ENCODE measurements at regions not wholly inside any gene's neighbourhood (a gene's known extent, or its start where the extent isn't known, plus 50 kb on each side); places are given as distances from the start of the nearest gene placed in this dataset.
A peak's percentile ranks its signal among the peaks of the same experiment; 100 is the strongest.

- H3K4me1 Mint-ChIP-seq (ENCODE audit: low read depth) = peaks cover 42% of the 10 kb centered on the region
- POLR2A ChIA-PET = no interaction called here
These were observed 145.0 kb upstream of the HDAC4 start for GRCh38 chr2:239545741-239546392.

DNA sequence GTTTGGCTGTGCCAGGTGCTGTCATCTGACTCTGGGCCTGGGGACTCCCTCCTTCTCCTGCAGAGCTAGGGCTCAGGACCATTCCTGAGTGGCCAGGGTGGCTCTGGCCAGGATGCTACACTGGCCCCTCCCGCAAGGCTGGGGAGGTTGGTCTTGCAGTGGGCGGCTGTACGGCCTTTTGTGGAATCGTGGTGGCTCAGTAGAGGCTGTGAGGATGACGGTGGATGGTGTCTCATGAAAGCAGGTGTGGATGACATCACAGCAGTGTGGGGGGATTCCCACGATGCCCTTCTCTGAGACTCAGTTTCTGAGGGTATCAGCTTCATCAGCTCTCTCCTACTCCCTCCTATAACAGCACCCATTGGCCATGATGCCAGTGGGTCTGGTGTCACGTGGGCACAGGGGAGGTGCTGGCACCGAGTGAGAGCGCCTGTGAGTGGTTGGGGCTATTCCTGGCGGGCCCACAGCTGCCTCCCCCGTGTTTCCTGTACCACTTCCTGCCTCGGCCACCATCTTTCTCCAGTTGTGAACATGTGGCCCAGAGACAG is 144.2 kb upstream of the HDAC4 start:
- peaks cover 11% of the 10 kb centered on the region for H3K9me3 Mint-ChIP-seq (ENCODE audit: insufficient read depth)
- peaks cover 19% of the 10 kb centered on the region for H3K27me3 Mint-ChIP-seq (ENCODE audit: low read depth)
- ATAC-seq (peak; percentile 46), DNase-seq (peak; percentile 68)
- ChIA-PET CTCF (no interaction called here), POLR2A (no interaction called here)
- H3K27ac Mint-ChIP-seq = peak overlapping the region; percentile 69
- peaks cover 42% of the 10 kb centered on the region for H3K4me1 Mint-ChIP-seq (ENCODE audit: low read depth)
- H3K4me3 Mint-ChIP-seq = no peak overlapping the region
- peaks cover 10% of the 10 kb centered on the region for H3K36me3 Mint-ChIP-seq (ENCODE audit: low read depth)

More at GRCh38 chr2:239545741-239546392, 145.0 kb upstream of the HDAC4 start:
- H3K27ac Mint-ChIP-seq = peak overlapping the region; percentile 69
- H3K4me3 Mint-ChIP-seq = no peak overlapping the region
- H3K36me3 Mint-ChIP-seq (ENCODE audit: low read depth) = peaks cover 10% of the 10 kb centered on the region
- ATAC-seq (no peak), DNase-seq (no peak)
- H3K9me3 Mint-ChIP-seq (ENCODE audit: insufficient read depth) = peaks cover 11% of the 10 kb centered on the region
- peaks cover 19% of the 10 kb centered on the region for H3K27me3 Mint-ChIP-seq (ENCODE audit: low read depth)
- CTCF ChIA-PET = no interaction called here

- peaks cover 15% of the 10 kb centered on the region for H3K27me3 Mint-ChIP-seq (ENCODE audit: low read depth)
- ChIA-PET CTCF (no interaction called here), POLR2A (no interaction called here)
- DNase-seq (no peak), ATAC-seq (no peak)
- peaks cover 38% of the 10 kb centered on the region for H3K4me1 Mint-ChIP-seq (ENCODE audit: low read depth)
- H3K36me3 Mint-ChIP-seq (ENCODE audit: low read depth) = peaks cover 10% of the 10 kb centered on the region
- H3K27ac Mint-ChIP-seq = peak overlapping the region; percentile 69
- no peak overlapping the region for H3K4me3 Mint-ChIP-seq
- peaks cover 11% of the 10 kb centered on the region for H3K9me3 Mint-ChIP-seq (ENCODE audit: insufficient read depth)
These were observed 143.5 kb upstream of the HDAC4 start for GRCh38 chr2:239544143-239544917.

DNA sequence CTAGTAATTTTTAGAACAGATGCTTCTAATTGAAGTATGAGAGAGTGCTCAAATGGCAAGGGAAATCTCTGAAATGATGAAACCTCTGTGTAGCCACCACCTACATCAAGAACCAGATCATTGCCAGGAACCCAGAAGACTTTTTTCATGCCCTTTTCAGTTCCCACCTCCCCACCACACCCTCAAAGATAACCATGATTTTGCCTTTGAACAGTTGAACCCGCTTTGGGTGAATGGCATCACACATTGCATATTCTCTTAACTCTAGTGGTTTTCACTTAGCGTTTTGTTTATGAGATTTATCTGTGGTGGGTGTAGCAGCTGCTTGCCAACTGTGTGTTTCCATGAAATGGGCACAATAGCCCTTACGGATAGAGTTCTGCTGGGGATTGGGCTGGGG is 142.9 kb upstream of the HDAC4 start:
- Mint-ChIP-seq H3K4me3 (no peak overlapping the region), H3K4me1 (ENCODE audit: low read depth) (peaks cover 32% of the 10 kb centered on the region), H3K36me3 (ENCODE audit: low read depth) (peaks cover 10% of the 10 kb centered on the region), H3K27me3 (ENCODE audit: low read depth) (peaks cover 14% of the 10 kb centered on the region), H3K27ac (no peak overlapping the region), H3K9me3 (ENCODE audit: insufficient read depth) (peaks cover 11% of the 10 kb centered on the region)
- DNase-seq (no peak), ATAC-seq (no peak)
- ChIA-PET CTCF (no interaction called here), POLR2A (no interaction called here)

DNA sequence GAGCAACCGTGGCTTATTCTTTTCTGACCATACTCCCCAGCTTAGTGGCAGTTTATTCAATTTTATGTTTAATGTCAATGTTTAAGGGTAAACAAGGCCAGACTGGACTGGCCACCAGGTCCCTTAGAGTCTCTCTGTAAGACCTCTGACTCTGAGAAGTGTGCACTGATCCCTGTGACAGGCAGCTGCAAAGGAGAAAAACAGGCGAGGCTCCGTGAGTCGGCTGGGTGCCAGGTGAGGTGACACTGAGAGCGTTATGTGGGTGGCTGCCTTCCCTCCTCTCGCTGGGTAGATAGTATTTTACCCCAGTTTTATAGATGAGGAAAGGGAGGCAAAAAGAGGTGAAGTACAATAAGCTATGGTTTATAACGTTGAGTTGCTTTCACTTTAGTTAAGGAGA is 139.4 kb upstream of the HDAC4 start:
- POLR2A ChIA-PET = no interaction called here
- Mint-ChIP-seq H3K36me3 (ENCODE audit: low read depth) (peaks cover 5% of the 10 kb centered on the region), H3K27me3 (ENCODE audit: low read depth) (peaks cover 14% of the 10 kb centered on the region), H3K4me1 (ENCODE audit: low read depth) (peaks cover 13% of the 10 kb centered on the region), H3K4me3 (no peak overlapping the region), H3K9me3 (ENCODE audit: insufficient read depth) (peaks cover 10% of the 10 kb centered on the region), H3K27ac (no peak overlapping the region)
- no peak for ATAC-seq
- DNase-seq = no peak
- CTCF ChIA-PET = no interaction called here

DNA sequence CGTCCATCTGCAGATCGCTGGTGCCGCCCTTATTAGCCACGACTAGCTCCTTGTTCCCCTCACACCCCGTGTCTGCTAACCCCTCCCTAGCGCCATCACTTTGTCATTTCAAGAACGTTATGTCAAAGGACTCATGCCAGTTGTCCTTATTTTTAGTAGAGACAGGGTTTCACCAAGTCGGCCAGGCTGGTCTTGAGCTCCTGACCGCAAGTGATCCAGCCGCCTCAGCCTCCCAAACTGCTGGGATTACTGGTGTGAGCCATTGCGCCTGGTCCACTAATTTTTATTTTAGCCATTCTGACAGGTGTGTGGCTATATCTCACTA is 138.9 kb upstream of the HDAC4 start:
- DNase-seq = no peak
- CTCF ChIA-PET = no interaction called here
- H3K9me3 Mint-ChIP-seq (ENCODE audit: insufficient read depth) = peaks cover 5% of the 10 kb centered on the region
- no peak overlapping the region for H3K27ac Mint-ChIP-seq
- peaks cover 9% of the 10 kb centered on the region for H3K4me1 Mint-ChIP-seq (ENCODE audit: low read depth)
- H3K36me3 Mint-ChIP-seq (ENCODE audit: low read depth) = peaks cover 5% of the 10 kb centered on the region
- H3K27me3 Mint-ChIP-seq (ENCODE audit: low read depth) = peaks cover 14% of the 10 kb centered on the region
- no peak overlapping the region for H3K4me3 Mint-ChIP-seq
- POLR2A ChIA-PET = no interaction called here
- no peak for ATAC-seq

GRCh38 chr2:239539083-239539775 is 138.4 kb upstream of the HDAC4 start:
- H3K36me3 Mint-ChIP-seq (ENCODE audit: low read depth) = peaks cover 5% of the 10 kb centered on the region
- peaks cover 14% of the 10 kb centered on the region for H3K27me3 Mint-ChIP-seq (ENCODE audit: low read depth)
- ChIA-PET POLR2A (interaction anchor here (0.6 kb wide), 1 partner anchor 87 kb away, joined by 3 read pairs; no protein-coding TSS in a partner anchor), CTCF (no interaction called here)
- no peak overlapping the region for H3K4me3 Mint-ChIP-seq
- peaks cover 4% of the 10 kb centered on the region for H3K4me1 Mint-ChIP-seq (ENCODE audit: low read depth)
- H3K9me3 Mint-ChIP-seq (ENCODE audit: insufficient read depth) = peaks cover 4% of the 10 kb centered on the region
- no peak overlapping the region for H3K27ac Mint-ChIP-seq
- ATAC-seq (no peak), DNase-seq (no peak)

DNA sequence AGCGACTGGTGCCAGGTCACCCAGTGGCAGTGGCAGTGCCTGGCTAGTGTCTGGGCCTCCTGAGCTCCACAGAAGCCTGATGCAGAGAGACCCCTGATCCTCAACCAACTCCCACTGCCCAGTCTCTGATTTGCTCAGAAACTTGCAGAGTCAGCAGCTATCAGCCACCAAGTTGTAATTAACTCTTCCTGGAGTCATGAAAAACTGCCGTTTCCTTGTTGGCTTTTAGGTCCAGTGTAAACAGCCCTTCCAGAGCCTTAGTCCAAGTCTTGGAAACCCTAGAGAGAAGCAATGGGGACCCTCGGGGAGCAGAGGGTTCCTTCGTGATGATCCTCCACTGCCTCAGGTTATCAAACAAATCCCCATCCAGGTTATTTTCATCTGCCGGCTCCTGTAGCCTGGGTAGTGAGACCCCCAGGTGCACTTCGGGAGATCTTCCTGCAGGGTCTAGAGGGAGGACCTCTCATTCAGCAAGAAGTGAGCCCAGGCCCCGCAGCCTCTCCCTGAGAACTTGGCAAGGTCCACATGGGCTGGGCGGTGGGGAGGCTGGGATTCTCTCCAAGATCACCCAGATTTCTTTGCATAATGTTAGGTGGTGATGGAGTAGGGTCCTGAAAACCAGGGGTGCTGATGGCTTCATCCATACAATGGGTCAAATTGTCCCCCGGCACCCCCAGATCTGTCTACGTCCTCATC is 137.7 kb upstream of the HDAC4 start:
- Mint-ChIP-seq H3K4me3 (no peak overlapping the region), H3K9me3 (ENCODE audit: insufficient read depth) (no peaks in the 10 kb centered on the region), H3K36me3 (ENCODE audit: low read depth) (no peaks in the 10 kb centered on the region), H3K27ac (no peak overlapping the region), H3K4me1 (ENCODE audit: low read depth) (no peaks in the 10 kb centered on the region), H3K27me3 (ENCODE audit: low read depth) (peaks cover 10% of the 10 kb centered on the region)
- ATAC-seq (no peak), DNase-seq (no peak)
- ChIA-PET CTCF (no interaction called here), POLR2A (interaction anchor here (0.6 kb wide), 1 partner anchor 86 kb away, joined by 3 read pairs; no protein-coding TSS in a partner anchor)

GRCh38 chr2:239537633-239538356 is 137.0 kb upstream of the HDAC4 start:
- CTCF ChIA-PET = no interaction called here
- no peak for ATAC-seq
- no peak overlapping the region for H3K4me3 Mint-ChIP-seq
- H3K9me3 Mint-ChIP-seq (ENCODE audit: insufficient read depth) = no peaks in the 10 kb centered on the region
- no peak overlapping the region for H3K27ac Mint-ChIP-seq
- POLR2A ChIA-PET = no interaction called here
- H3K4me1 Mint-ChIP-seq (ENCODE audit: low read depth) = no peaks in the 10 kb centered on the region
- no peaks in the 10 kb centered on the region for H3K36me3 Mint-ChIP-seq (ENCODE audit: low read depth)
- peaks cover 8% of the 10 kb centered on the region for H3K27me3 Mint-ChIP-seq (ENCODE audit: low read depth)
- no peak for DNase-seq

GRCh38 chr2:239536186-239536585 is 135.4 kb upstream of the HDAC4 start:
- POLR2A ChIA-PET = no interaction called here
- no peaks in the 10 kb centered on the region for H3K9me3 Mint-ChIP-seq (ENCODE audit: insufficient read depth)
- H3K36me3 Mint-ChIP-seq (ENCODE audit: low read depth) = no peaks in the 10 kb centered on the region
- H3K4me3 Mint-ChIP-seq = no peak overlapping the region
- DNase-seq = no peak
- peaks cover 3% of the 10 kb centered on the region for H3K27me3 Mint-ChIP-seq (ENCODE audit: low read depth)
- no peak overlapping the region for H3K27ac Mint-ChIP-seq
- no peak for ATAC-seq
- H3K4me1 Mint-ChIP-seq (ENCODE audit: low read depth) = no peaks in the 10 kb centered on the region
- CTCF ChIA-PET = no interaction called here

GRCh38 chr2:239535413-239536144 is 134.8 kb upstream of the HDAC4 start:
- H3K27me3 Mint-ChIP-seq (ENCODE audit: low read depth) = no peaks in the 10 kb centered on the region
- no peaks in the 10 kb centered on the region for H3K36me3 Mint-ChIP-seq (ENCODE audit: low read depth)
- ChIA-PET CTCF (no interaction called here), POLR2A (no interaction called here)
- no peak overlapping the region for H3K27ac Mint-ChIP-seq
- DNase-seq (no peak), ATAC-seq (no peak)
- no peaks in the 10 kb centered on the region for H3K9me3 Mint-ChIP-seq (ENCODE audit: insufficient read depth)
- no peaks in the 10 kb centered on the region for H3K4me1 Mint-ChIP-seq (ENCODE audit: low read depth)
- no peak overlapping the region for H3K4me3 Mint-ChIP-seq
